ENCODE measurements at regions not wholly inside any gene's neighbourhood (a gene's known extent, or its start where the extent isn't known, plus 50 kb on each side); places are given as distances from the start of the nearest gene placed in this dataset.

DNA sequence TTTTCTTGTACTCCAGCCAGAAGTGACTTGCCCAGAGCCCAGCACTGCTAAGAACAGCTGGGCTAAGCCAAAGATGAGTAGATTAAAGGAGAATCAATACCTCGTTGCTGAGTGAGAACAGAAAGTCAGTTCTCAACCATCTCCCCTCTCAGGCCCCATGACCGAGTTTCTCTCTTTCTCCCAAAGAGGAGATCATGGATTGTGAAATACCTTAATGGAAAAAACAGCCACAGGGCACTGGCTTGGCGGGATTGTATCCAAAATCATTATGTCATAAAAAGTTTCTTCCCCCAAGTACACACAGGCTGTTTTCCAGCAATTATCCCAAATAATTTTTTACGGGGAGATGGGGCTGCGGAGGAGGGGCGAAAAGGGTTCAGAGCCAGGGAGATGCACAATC lies 111.8 kb upstream of the TMEM45B start:
- no peaks in the 10 kb centered on the region for H3K36me3 ChIP-seq (ENCODE audit: low read depth)
- H3K4me3 ChIP-seq = no peak overlapping the region
- peaks cover 42% of the 10 kb centered on the region for H3K4me1 ChIP-seq (replicated peaks; ENCODE audit: insufficient read depth)
- DNase-seq = peak in 1 of 2 experiments; percentile 37
- H3K9me3 ChIP-seq (ENCODE audit: insufficient read depth, low read depth) = no peaks in the 10 kb centered on the region
- no peak for TF ChIP-seq EZH2 (IDR thresholded peaks at IDR 0.05; ENCODE audit: low read depth)
- TF ChIP-seq, protein P1, sequence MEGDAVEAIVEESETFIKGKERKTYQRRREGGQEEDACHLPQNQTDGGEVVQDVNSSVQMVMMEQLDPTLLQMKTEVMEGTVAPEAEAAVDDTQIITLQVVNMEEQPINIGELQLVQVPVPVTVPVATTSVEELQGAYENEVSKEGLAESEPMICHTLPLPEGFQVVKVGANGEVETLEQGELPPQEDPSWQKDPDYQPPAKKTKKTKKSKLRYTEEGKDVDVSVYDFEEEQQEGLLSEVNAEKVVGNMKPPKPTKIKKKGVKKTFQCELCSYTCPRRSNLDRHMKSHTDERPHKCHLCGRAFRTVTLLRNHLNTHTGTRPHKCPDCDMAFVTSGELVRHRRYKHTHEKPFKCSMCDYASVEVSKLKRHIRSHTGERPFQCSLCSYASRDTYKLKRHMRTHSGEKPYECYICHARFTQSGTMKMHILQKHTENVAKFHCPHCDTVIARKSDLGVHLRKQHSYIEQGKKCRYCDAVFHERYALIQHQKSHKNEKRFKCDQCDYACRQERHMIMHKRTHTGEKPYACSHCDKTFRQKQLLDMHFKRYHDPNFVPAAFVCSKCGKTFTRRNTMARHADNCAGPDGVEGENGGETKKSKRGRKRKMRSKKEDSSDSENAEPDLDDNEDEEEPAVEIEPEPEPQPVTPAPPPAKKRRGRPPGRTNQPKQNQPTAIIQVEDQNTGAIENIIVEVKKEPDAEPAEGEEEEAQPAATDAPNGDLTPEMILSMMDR (conservative IDR thresholded peaks at IDR 0.05) = no peak
- H3K27ac ChIP-seq = peak overlapping the region; percentile 30; the same call in 1 of the 2 replicates
- peak overlapping the region; percentile 17 for H3K4me2 ChIP-seq
- no peaks in the 10 kb centered on the region for H3K79me2 ChIP-seq (ENCODE audit: low read depth)
- no peaks in the 10 kb centered on the region for H3K9me2 ChIP-seq (ENCODE audit: insufficient read depth)
- intact Hi-C loops (cut with micrococcal nuclease; ENCODE audit: unreplicated experiment) = no loop called here
- H3K27me3 ChIP-seq (ENCODE audit: insufficient read depth, low read depth) = no peaks in the 10 kb centered on the region
- H3F3A ChIP-seq (ENCODE audit: insufficient read depth, low read depth) = no peaks in the 10 kb centered on the region; the same call in 1 of the 2 replicates
- H2AFZ ChIP-seq = no peak overlapping the region
- H4K20me1 ChIP-seq (ENCODE audit: insufficient read depth) = no peaks in the 10 kb centered on the region
- ChIA-PET POLR2A (ENCODE audit: unreplicated experiment) (no interaction called here), CTCF (no interaction called here)
- no TSS peak for BruUV-seq (replicated peaks)

DNA sequence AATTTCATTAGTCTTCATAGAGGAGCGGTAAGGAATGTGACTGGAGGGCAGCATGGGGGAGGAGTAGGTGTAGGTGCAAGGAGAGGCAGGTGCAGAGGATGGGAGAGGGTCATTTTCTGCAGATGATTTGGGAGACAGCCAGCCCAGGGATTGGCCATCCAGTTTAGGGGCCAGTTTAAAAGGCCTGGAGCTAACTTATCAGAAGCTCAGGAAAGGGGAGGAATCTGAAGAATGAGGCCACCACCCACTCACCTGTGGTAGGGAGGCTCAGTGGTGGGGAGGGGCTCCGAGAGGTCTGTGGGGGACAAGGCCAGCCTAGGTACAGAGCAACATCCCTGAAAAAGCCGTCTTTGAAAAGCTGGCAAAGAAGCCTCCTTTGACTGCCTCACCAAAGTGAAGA lies 110.8 kb upstream of the TMEM45B start:
- no peaks in the 10 kb centered on the region for H3K79me2 ChIP-seq (ENCODE audit: low read depth)
- BruUV-seq (replicated peaks) = no TSS peak
- no peaks in the 10 kb centered on the region for H3K36me3 ChIP-seq (ENCODE audit: low read depth)
- H3K4me1 ChIP-seq (replicated peaks; ENCODE audit: insufficient read depth) = peaks cover 37% of the 10 kb centered on the region
- no peak for DNase-seq
- POLR2A ChIA-PET (ENCODE audit: unreplicated experiment) = interaction anchor here (0.6 kb wide), 1 partner anchor 95 kb away, joined by 4 read pairs; no protein-coding TSS in a partner anchor
- no peak overlapping the region for H3K27ac ChIP-seq
- H3K9me3 ChIP-seq (ENCODE audit: insufficient read depth, low read depth) = no peaks in the 10 kb centered on the region
- intact Hi-C loops (cut with micrococcal nuclease; ENCODE audit: unreplicated experiment) = no loop called here
- no peaks in the 10 kb centered on the region; the same call in 1 of the 2 replicates for H3F3A ChIP-seq (ENCODE audit: insufficient read depth, low read depth)
- TF ChIP-seq EZH2 (IDR thresholded peaks at IDR 0.05; ENCODE audit: low read depth) = no peak
- TF ChIP-seq, protein P1 (conservative IDR thresholded peaks at IDR 0.05) = no peak
- no peaks in the 10 kb centered on the region for H3K27me3 ChIP-seq (ENCODE audit: insufficient read depth, low read depth)
- H4K20me1 ChIP-seq (ENCODE audit: insufficient read depth) = no peaks in the 10 kb centered on the region
- H3K4me3 ChIP-seq = no peak overlapping the region
- H3K9me2 ChIP-seq (ENCODE audit: insufficient read depth) = no peaks in the 10 kb centered on the region
- H2AFZ ChIP-seq = no peak overlapping the region
- CTCF ChIA-PET = no interaction called here
- no peak overlapping the region for H3K4me2 ChIP-seq

DNA sequence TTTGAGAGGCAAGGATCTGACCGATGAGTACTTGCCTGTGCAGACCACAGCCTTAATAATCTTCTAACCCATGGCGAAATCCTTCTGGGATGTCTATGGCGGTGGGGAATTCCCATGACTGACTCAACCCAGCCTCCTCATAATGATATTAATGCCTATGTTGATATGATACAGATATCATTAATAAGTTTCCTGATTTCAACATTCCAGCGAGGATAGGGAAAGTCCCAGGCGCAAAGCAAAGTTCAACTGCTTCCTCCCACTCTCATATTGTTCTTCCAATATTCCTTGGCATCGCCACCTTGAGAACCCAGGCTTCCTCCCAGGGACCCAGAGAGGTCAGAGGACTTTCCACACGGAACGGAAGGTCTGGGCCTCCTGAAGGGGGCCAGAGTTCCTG lies 110.3 kb upstream of the TMEM45B start:
- DNase-seq = peak in 1 of 2 experiments; percentile 50
- Histone ChIP-seq H3F3A (ENCODE audit: insufficient read depth, low read depth) (no peaks in the 10 kb centered on the region; the same call in 1 of the 2 replicates), H3K79me2 (ENCODE audit: low read depth) (no peaks in the 10 kb centered on the region), H3K4me2 (no peak overlapping the region), H2AFZ (no peak overlapping the region), H4K20me1 (ENCODE audit: insufficient read depth) (no peaks in the 10 kb centered on the region), H3K27me3 (ENCODE audit: insufficient read depth, low read depth) (no peaks in the 10 kb centered on the region), H3K27ac (no peak overlapping the region), H3K9me3 (ENCODE audit: insufficient read depth, low read depth) (no peaks in the 10 kb centered on the region), H3K4me1 (replicated peaks; ENCODE audit: insufficient read depth) (peaks cover 32% of the 10 kb centered on the region), H3K4me3 (no peak overlapping the region), H3K9me2 (ENCODE audit: insufficient read depth) (no peaks in the 10 kb centered on the region), H3K36me3 (ENCODE audit: low read depth) (no peaks in the 10 kb centered on the region)
- ChIA-PET POLR2A (ENCODE audit: unreplicated experiment) (no interaction called here), CTCF (no interaction called here)
- TF ChIP-seq, protein P1 (conservative IDR thresholded peaks at IDR 0.05) = no peak
- TF ChIP-seq EZH2 (IDR thresholded peaks at IDR 0.05; ENCODE audit: low read depth) = no peak
- no TSS peak for BruUV-seq (replicated peaks)
- intact Hi-C loops (cut with micrococcal nuclease; ENCODE audit: unreplicated experiment) = no loop called here
